ENCODE measurements at regions not wholly inside any gene's neighbourhood (a gene's known extent, or its start where the extent isn't known, plus 50 kb on each side); places are given as distances from the start of the nearest gene placed in this dataset.

DNA sequence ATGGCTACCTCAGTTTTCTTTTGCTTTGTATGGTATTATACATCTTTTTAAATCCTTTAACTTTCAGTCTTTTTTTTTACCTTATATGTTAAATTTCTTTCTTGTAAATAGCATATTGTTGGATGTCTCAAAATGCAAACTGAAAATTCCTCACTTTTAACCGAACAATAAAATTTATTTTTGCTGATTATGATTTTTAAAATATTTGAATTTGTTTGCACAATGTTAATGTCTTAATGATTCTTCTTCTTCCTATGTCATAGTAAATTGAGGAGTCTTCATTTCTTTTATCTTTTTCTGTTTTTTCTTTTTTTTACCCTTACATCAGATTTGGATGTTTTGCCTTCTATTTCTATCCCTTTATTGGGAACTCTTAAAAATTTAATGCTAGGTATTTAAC lies 574.2 kb upstream of the CDH4 start:
- H3K9me3 Mint-ChIP-seq = peaks cover 5% of the 10 kb centered on the region
- H3K4me3 Mint-ChIP-seq = no peak overlapping the region
- TF ChIP-seq, protein P1, sequence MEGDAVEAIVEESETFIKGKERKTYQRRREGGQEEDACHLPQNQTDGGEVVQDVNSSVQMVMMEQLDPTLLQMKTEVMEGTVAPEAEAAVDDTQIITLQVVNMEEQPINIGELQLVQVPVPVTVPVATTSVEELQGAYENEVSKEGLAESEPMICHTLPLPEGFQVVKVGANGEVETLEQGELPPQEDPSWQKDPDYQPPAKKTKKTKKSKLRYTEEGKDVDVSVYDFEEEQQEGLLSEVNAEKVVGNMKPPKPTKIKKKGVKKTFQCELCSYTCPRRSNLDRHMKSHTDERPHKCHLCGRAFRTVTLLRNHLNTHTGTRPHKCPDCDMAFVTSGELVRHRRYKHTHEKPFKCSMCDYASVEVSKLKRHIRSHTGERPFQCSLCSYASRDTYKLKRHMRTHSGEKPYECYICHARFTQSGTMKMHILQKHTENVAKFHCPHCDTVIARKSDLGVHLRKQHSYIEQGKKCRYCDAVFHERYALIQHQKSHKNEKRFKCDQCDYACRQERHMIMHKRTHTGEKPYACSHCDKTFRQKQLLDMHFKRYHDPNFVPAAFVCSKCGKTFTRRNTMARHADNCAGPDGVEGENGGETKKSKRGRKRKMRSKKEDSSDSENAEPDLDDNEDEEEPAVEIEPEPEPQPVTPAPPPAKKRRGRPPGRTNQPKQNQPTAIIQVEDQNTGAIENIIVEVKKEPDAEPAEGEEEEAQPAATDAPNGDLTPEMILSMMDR (IDR thresholded peaks at IDR 0.05) = no peak
- H3K36me3 Mint-ChIP-seq (ENCODE audit: low read depth) = no peaks in the 10 kb centered on the region
- no peaks in the 10 kb centered on the region for H3K4me1 Mint-ChIP-seq
- peaks cover 9% of the 10 kb centered on the region for H3K27me3 Mint-ChIP-seq (ENCODE audit: low read depth, poor library complexity)
- no peak for DNase-seq
- no peak overlapping the region for H3K27ac Mint-ChIP-seq

DNA sequence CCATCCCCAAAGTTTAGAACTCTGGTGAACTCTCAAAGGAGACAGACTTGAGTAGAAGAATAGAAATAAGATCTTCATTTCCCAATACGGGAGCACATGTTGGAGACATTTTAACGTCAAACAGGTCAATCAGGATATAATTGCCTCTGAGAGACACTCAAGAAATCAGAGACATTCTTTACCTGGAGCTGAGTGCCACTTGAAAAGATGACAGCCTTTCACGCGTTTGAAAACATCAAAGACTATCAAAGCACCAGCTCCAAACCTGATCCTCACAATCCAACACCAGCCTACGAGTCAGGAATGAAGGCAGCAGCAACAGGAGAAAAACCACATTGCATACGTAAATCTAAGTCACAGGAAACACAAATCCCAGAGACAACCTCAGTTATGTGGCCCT lies 571.5 kb upstream of the CDH4 start:
- Mint-ChIP-seq H3K27me3 (ENCODE audit: low read depth, poor library complexity) (peaks cover 3% of the 10 kb centered on the region), H3K27ac (no peak overlapping the region), H3K4me3 (no peak overlapping the region), H3K36me3 (ENCODE audit: low read depth) (no peaks in the 10 kb centered on the region), H3K4me1 (no peaks in the 10 kb centered on the region), H3K9me3 (peaks cover 5% of the 10 kb centered on the region)
- TF ChIP-seq, protein P1 (IDR thresholded peaks at IDR 0.05) = no peak
- DNase-seq = no peak

DNA sequence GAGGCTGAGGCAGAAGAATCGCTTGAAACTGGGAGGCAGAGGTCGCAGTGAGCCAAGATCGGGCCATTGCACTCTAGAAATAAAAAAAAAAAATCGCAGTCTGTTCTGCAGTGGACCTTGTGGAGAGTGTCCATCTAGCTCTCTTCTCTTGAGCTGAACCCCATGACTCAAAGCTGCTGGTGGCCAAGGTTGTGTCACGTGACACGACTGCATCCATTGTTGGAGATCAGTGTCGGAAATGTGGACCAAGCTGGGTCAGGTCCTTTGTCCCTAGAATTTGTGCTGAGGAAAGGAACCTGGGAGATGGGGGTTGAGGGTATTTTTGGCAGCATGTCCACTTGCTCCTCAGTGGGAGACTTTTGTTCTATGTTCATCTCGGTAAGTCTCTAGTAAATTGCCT lies 564.8 kb upstream of the CDH4 start:
- TF ChIP-seq, protein P1 (IDR thresholded peaks at IDR 0.05) = no peak
- Mint-ChIP-seq H3K4me1 (peaks cover 6% of the 10 kb centered on the region), H3K36me3 (ENCODE audit: low read depth) (no peaks in the 10 kb centered on the region), H3K27ac (no peak overlapping the region), H3K27me3 (ENCODE audit: low read depth, poor library complexity) (peaks cover under 1% of the 10 kb centered on the region), H3K9me3 (no peaks in the 10 kb centered on the region), H3K4me3 (no peak overlapping the region)
- DNase-seq = no peak

DNA sequence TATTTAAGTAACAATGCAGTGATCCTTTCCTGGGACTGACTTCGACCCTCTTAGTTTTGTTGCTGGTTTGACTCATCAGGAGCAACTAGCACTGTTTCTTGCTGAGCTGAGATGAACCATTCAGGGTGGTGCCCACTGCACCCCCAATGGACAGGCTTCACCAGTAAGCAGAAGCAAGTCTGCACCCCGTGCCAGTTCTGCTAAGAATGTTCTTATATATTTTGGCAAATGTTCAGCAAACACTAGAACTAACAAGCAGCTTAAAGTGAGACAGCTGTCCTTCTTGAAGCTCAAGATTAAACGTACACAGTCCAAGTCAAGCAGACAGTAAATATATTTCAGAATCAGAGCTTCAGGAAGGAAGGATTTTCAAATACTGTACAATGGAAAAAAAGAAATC lies 561.3 kb upstream of the CDH4 start:
- no peaks in the 10 kb centered on the region for H3K9me3 Mint-ChIP-seq
- no peak overlapping the region for H3K4me3 Mint-ChIP-seq
- peaks cover 4% of the 10 kb centered on the region for H3K27me3 Mint-ChIP-seq (ENCODE audit: low read depth, poor library complexity)
- DNase-seq = no peak
- peaks cover 22% of the 10 kb centered on the region for H3K4me1 Mint-ChIP-seq
- TF ChIP-seq, protein P1 (IDR thresholded peaks at IDR 0.05) = no peak
- H3K27ac Mint-ChIP-seq = no peak overlapping the region
- no peaks in the 10 kb centered on the region for H3K36me3 Mint-ChIP-seq (ENCODE audit: low read depth)

DNA sequence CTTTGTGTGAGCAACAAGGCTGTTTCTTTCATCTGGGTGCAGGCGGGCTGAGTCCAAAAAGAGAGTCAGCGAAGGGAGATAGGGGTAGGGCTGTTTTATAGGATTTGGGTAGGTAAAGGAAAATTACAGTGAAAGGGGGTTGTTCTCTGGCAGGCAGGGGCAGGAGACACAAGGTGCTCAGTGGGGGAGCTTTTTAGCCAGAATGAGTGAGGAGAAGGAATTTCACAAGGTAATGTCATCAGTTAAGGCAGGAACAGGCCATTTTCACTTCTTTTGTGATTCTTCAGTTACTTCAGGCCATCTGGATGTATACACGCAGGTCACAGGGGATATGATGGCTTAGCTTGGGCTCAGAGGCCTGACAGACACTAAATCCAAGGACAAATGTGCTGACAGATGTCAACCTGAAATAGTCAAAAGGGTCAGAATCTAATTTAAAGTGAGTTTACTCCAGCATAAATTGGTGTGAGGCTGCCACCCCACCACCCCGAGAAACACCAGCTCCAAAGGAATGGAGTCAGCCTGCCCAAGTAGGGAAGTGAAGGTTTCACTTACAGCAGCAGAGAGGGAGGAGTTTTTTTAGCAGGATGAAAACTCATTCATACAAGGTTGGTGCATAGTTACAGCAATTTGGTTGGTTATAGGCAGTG lies 560.0 kb upstream of the CDH4 start:
- DNase-seq = no peak
- TF ChIP-seq, protein P1 (IDR thresholded peaks at IDR 0.05) = no peak
- Mint-ChIP-seq H3K4me3 (no peak overlapping the region), H3K27ac (no peak overlapping the region), H3K36me3 (ENCODE audit: low read depth) (no peaks in the 10 kb centered on the region), H3K27me3 (ENCODE audit: low read depth, poor library complexity) (peaks cover 4% of the 10 kb centered on the region), H3K4me1 (peaks cover 22% of the 10 kb centered on the region), H3K9me3 (no peaks in the 10 kb centered on the region)

DNA sequence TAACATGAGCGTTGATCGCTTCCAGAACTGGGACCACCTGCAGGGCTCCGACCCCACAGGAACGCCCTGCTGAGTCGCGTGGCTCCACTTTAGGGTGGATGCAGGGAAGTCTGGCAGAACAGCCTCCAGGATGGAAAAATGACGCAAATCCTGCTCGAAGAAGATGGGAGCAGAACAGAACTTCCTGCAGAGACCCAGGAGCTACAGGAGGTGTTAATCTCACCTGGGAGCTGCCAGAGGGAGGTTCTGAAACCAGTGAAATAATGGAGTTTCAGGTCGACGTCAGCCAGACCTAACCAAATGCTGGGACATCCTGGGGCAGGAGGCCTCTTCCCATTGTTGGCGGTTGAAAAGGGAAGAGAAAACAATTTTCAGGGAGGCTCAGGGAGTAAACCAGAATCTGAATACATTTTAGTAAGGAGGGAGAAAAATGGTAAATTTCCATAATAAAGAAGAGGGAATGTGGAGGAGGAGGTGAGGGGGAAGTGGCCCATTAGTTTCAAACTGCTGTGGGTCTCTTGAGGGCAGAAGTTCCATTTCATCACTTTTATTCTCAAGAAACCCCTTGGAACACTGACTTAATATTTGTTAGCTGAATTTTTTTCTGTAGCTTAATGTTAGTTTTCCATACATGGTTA lies 558.4 kb upstream of the CDH4 start:
- Mint-ChIP-seq H3K36me3 (ENCODE audit: low read depth) (no peaks in the 10 kb centered on the region), H3K4me3 (no peak overlapping the region), H3K4me1 (peaks cover 22% of the 10 kb centered on the region), H3K27ac (no peak overlapping the region), H3K27me3 (ENCODE audit: low read depth, poor library complexity) (peaks cover 4% of the 10 kb centered on the region), H3K9me3 (no peaks in the 10 kb centered on the region)
- no peak for DNase-seq
- TF ChIP-seq, protein P1 (IDR thresholded peaks at IDR 0.05) = no peak
